ENCODE measurements at regions not wholly inside any gene's neighbourhood (a gene's known extent, or its start where the extent isn't known, plus 50 kb on each side); places are given as distances from the start of the nearest gene placed in this dataset.

DNA sequence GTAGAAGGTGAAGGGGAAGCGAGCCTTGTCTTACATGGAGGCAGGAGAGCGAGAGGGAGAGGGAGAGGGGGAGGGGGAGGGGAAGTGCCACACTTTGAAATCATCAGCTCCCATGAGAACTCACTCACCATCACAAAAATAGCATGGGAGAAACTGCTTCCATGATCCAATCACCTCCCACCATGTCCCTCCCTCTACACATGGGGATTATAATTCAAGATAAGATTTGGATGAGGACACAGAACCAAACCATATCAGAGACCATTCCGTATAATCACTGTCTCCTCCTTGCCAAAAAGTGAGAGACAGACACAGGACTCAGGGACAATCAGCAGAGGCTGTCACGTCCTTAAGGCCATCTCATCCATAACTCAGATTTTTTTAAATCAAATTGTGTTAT, 187.7 kb upstream of the TAS2R1 start:
- TF ChIP-seq TSC22D2 (CRISPR knock-in tag; IDR thresholded peaks at IDR 0.05; ENCODE audit: borderline replicate concordance) (no peak), RELA (CRISPR knock-in tag; IDR thresholded peaks at IDR 0.05) (no peak), DNMT1 (CRISPR knock-in tag; IDR thresholded peaks at IDR 0.05) (no peak), POLR2A (IDR thresholded peaks at IDR 0.05; ENCODE audit: insufficient read depth in 1 of 2, low read depth in 2 of 2, low read length in 2 of 2) (no peak)
- TF ChIP-seq, protein P1, sequence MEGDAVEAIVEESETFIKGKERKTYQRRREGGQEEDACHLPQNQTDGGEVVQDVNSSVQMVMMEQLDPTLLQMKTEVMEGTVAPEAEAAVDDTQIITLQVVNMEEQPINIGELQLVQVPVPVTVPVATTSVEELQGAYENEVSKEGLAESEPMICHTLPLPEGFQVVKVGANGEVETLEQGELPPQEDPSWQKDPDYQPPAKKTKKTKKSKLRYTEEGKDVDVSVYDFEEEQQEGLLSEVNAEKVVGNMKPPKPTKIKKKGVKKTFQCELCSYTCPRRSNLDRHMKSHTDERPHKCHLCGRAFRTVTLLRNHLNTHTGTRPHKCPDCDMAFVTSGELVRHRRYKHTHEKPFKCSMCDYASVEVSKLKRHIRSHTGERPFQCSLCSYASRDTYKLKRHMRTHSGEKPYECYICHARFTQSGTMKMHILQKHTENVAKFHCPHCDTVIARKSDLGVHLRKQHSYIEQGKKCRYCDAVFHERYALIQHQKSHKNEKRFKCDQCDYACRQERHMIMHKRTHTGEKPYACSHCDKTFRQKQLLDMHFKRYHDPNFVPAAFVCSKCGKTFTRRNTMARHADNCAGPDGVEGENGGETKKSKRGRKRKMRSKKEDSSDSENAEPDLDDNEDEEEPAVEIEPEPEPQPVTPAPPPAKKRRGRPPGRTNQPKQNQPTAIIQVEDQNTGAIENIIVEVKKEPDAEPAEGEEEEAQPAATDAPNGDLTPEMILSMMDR (CRISPR knock-in tag; IDR thresholded peaks at IDR 0.05): no peak
